AML-193 (cell line): ENCODE measurements at regions not wholly inside any gene's neighbourhood (a gene's known extent, or its start where the extent isn't known, plus 50 kb on each side); places are given as distances from the start of the nearest gene placed in this dataset.
A peak's percentile ranks its signal among the peaks of the same experiment; 100 is the strongest.

Experiments
- DNase-seq, 2 experiments: peaks; one replicate each; lab custom pipeline; 2025; lab: John Stamatoyannopoulos, UW

DNA sequence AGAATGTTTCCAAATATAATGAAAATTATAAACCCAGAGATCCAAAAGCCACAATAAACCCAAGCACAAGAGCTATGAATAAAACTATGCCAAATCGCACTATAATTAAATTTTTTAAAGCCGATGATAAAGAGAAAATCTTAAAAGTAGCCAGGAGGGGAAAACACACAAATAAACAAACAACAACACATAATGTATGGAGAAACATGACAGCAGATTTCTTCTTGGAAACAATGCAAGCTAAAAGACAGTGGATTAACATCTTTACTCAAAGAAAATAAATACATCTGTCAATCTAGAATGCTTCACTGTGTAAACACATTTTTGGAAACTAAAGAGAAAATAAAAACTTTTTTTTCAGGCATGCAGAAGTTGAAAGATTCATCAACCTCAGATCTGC, 53.0 kb upstream of the SMOX start:
- no peak for DNase-seq

DNA sequence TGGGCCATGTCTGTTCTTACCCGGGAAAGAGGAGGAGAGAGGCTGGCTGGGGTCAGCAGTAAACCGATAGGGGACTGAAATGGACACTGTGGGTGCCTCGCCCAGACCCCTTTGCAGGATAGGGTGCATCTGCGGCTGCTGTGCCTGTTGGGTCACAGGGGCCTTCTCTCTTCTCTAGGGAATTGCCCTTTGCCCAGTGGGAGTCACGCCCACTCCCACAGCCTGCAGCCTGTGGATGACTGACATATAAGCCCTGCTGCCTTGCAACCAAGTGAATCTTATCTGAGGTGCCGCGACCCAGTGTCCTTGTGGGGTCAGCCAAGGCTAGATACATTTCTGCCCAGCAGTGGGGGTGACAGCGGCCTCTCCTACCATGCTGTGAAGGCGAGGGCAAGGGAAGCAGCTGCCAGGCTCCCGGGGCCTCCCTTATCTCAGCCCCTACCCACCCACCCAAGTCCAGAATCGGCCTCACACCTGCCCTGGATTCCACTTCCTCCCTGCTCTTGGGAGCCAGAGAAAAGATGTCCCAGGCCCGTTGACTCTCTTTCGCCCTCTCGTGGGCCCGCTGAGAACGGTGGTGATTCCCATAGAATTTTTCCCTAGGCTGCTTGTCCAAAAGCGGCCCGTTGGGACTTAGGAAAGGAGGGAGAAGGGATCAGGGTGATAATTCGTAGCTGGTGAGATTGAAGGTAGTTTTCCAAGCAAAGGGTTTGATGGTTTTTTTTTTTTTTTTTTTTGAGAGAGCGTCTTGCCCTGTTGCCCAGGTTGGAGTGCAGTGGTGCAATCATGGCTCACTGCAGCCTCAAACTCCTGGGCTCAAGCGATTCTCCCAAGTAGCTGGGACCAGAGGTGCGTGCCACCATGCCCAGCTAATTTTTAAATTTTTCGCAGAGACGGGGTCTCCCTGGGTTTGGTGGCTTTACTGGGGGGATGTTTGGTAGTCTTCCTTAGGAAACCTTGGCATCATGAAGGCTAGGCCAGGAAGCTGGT, 56.8 kb upstream of the SMOX start:
- no peak for DNase-seq

DNA sequence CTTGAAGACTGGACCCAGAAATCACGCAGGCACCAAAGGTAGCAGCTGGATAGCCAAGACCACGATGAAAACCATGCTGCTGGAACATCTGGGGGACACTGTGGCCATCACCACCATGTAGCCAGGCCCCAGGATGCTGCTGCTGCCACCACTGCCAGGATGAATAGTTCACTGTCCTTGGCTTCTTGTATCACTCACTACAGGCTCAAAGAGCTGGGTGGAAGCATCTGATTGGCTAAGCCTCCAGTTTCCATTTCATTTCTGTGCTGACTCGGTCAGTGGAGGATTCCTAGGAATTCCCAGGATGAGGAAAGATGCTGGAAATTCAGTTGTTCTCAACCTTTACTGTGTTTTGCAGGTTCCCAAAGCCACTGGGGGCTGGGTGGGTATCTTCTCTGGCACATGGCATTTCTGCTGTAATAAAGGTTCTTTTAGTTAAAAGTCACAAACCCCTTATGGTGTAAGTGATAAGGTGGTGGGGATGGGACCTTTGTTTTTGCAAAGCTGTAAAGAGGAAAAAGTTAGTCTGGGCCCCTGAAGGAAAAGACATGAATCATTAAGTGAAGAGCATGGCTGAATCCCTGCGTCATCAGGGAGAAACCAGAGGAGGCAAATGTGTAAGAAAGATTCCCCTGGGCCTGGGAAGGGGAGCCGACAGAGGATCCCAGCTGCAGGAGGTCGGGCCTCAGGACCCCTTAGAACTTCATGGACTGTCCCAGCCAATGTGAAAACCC, 57.7 kb upstream of the SMOX start:
- DNase-seq = no peak

GRCh38 chr20:4089756-4090487, 58.7 kb upstream of the SMOX start:
- DNase-seq = peak; percentile 73 to 80

GRCh38 chr20:4088766-4089165, 59.9 kb upstream of the SMOX start:
- DNase-seq = no peak

DNA sequence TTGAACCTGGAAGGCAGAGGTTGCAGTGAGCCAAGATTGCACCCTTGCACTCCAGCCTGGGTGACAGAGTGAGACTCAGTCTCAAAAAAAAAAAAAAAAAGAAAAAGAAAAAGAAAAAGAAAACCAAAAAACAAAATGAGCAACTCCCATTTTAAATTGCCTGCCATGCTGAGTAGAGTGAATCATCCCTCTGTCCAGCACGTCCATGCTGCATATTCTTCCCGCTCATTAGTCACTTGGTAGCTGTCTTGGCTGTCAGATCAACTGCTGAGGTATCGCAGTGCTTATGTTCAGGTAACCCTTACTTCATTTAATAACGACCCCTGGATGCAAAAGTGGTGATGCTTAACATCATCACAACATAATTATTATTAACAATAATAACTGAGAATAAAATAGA, 60.7 kb upstream of the SMOX start:
- no peak for DNase-seq

- no peak for DNase-seq
Measured at GRCh38 chr20:4086771-4087687, 61.6 kb upstream of the SMOX start.

GRCh38 chr20:4084721-4085120, 63.9 kb upstream of the SMOX start:
- DNase-seq = no peak

DNA sequence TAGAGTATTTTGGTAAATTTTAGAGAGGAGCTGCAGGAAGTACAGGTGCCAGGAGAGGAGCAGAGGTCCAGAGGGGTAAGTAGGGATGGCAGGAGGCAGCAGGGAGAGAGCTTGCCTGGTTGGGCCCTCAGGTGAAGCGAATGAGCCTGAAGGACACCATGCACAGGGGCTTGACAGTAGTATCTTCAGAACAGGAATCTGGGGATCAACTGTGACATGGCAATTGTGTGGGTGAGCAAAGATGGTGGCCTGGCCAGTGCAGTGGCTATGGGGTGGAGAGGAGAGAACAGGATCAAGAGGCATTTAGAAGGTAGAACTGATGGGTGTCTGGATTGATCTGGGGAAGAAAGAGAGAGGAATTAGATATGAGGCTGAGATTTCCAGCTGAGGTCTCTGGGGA, 64.5 kb upstream of the SMOX start:
- no peak for DNase-seq

- peak in 1 of 2 experiments; percentile 31 for DNase-seq
Measured at GRCh38 chr20:4083098-4083865, 65.3 kb upstream of the SMOX start.

DNA sequence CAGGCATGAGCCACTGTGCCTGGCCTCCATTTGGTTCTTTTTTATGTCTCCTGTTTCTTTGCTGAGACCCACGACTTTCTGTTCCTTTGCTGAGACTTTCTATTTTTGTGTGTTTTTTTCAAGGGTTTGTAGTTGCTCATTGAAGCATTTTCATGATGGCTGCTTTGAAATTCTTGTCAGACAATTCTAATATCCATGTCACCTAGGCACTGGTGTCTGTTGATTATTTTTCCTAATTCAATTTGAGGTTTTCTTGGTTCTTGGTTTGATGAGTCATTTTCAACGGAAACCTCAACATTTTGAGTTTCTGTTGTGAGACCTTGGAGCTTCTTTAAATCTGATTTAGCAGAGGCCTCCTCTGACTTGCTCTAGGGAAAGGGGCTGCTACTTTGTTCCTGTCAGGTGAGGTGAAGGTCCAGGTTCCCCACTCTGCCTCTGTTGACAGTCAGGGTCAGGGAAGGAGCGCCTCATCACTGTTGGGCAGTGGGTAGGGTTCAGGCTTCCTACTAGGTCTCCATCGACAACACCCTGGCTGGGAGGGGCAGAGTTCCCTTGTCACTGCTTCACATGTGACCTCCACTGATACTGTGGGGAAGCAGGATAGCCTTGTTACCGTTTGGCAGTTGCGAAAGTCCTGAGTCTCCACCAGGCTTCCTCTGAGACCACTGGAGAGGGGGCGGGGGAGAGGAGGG, 66.1 kb upstream of the SMOX start:
- peak; percentile 93 to 97 for DNase-seq

- no peak for DNase-seq
Measured at GRCh38 chr20:4081421-4081820, 66.1 kb upstream of the RNF24 start.

GRCh38 chr20:4076671-4077070, 61.3 kb upstream of the RNF24 start:
- DNase-seq = no peak

- DNase-seq = no peak
Measured at GRCh38 chr20:4076033-4076432, 60.7 kb upstream of the RNF24 start.

DNA sequence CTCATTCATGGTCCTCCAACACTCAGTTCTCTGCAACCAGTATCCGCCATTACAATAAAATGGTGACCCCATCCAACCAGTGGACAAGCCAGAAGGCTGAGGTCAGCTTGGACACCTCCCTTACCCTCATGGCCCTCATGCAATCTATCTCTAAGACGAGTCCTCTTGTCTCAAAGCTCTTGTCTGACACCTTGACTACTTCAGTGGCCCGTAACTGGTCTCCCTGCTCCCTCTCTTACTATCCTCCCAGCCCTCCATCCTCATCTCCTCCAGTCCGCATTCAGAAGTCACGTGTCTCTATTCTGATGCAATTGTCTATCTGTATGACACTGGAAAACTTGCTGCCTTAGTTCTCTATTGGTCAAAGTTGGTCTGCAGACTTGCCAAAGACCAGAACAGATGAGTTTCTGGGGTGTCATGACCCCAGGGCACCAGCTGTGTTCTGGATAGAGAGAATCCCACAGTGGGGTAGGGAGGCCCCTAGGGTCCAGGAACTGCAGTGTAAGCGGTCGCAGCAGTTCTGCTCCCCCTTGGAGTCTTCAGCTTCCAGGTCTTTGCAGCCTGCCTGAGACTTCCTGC, 59.6 kb upstream of the RNF24 start:
- DNase-seq = peak in 1 of 2 experiments; percentile 45

DNA sequence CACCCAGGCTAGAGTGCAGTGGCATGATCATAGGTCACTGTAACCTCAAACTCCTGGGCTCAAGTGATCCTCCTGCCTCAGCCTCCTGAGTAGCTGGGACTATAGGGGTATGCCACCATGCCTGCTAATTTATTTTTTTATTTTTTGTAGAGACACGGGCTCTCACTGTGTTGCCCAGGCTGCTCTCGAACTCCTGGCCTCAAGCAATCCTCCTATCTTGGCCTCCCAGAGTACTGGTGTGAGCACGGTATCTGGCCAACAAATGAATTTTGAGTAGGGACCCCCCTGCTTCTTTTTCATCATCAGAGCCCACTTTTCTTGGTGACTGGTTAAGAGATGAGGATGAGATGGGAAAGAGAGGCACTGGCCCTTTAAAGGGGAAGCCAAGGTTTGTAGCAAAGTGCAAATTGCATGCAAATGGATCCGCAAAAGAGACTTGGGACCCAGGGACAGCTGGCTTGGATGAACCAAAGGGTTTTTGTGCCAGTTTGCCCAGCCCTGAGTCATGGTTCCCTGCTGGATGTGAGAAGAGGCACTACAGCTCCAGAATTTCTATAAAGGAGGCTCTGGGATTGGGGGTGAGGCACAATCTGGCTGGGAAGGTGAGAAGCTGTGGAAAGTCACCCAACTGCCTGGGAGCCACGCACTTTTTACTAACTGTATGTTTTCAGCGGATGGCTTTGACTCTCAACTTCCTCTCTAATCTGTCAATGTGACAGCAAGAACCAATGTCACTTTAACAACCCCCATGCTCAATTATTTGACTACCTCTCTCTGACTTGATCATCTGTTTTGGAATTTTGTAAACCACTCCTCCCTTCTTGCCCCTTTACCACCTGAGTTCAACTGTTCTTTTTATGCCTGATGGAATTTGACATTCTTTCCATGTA, 58.7 kb upstream of the RNF24 start:
- DNase-seq = no peak

DNA sequence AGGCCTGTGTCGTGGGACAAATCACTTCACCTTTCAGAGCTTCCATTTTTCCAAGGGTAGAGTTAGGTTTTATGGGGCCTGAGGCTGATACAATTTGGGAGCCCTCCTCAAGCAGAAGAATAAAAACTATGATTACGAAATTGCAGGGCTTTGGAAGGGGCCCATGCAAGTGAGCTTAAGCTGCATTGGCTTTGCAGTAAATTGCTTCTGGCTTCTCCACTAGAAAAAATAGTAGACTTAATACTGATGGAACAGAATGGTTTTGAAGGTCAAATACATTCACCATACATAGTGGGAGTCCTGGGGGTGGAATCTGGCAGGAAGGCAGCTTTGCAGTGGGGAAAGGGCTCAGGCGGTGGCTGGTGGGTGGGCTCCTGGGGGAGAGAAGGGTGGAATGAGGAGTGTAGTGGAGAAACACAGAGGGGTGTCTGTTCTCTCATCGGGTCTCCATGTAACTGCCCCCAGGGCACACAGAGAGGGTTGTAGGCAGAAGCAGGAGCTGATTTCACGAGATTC, 55.9 kb upstream of the RNF24 start:
- DNase-seq = no peak
